DND-41 (cell line): ENCODE measurements at regions not wholly inside any gene's neighbourhood (a gene's known extent, or its start where the extent isn't known, plus 50 kb on each side); places are given as distances from the start of the nearest gene placed in this dataset.

Experiments
- ATAC-seq: fragments of 200-7000 bp; cut with Tn5 transposase; 3 replicates; pipeline ENCODE4 v1.9.1; 2021; ENCODE audit warnings: low read depth; ENCODE audit not compliant: insufficient read depth
- DNase-seq: peaks from one replicate; pipeline ENCODE4 v3.0.0-alpha.2; 2020
- H2AFZ ChIP-seq: 2 replicates; pipeline ENCODE4 v1.6.0; 2012; ENCODE audit warnings: low read depth, low read length
- H3K27ac ChIP-seq: 2 replicates; pipeline ENCODE4 v1.5.1; 2012; ENCODE audit warnings: low read length, inconsistent platforms
- H3K27me3 ChIP-seq: fragments of 200-600 bp; sonication (generic); 2 replicates; pipeline ENCODE4 v1.6.0; 2012; ENCODE audit warnings: low read length, mild to moderate bottlenecking, inconsistent platforms; ENCODE audit not compliant: insufficient read depth, poor library complexity
- H3K36me3 ChIP-seq: 2 replicates; pipeline ENCODE4 v1.5.1; 2012; ENCODE audit warnings: low read length, inconsistent platforms; ENCODE audit not compliant: insufficient read depth
- H3K4me1 ChIP-seq: 2 replicates; pipeline ENCODE4 v1.5.1; 2012; ENCODE audit warnings: mild to moderate bottlenecking, low read length; ENCODE audit not compliant: insufficient read depth
- H3K4me2 ChIP-seq: 2 replicates; pipeline ENCODE4 v1.6.0; 2012; ENCODE audit warnings: mild to moderate bottlenecking, moderate library complexity, low read length, inconsistent platforms; ENCODE audit not compliant: insufficient read depth
- H3K4me3 ChIP-seq, 2 experiments: fragments of 200-600 bp in 1 of 2; shearing (Covaris generic) in 1 of 2; 2 replicates each; pipeline ENCODE4 v1.5.1; 2012 to 2016; ENCODE audit warnings: inconsistent platforms in 2 of 2, low read length in 2 of 2, mild to moderate bottlenecking in 2 of 2, low read depth in 1 of 2, moderate library complexity in 1 of 2
- H3K79me2 ChIP-seq: 2 replicates; pipeline ENCODE4 v1.6.0; 2012; ENCODE audit warnings: low read length, inconsistent platforms; ENCODE audit not compliant: insufficient read depth
- H3K9ac ChIP-seq: 2 replicates; pipeline ENCODE4 v1.6.0; 2012; ENCODE audit warnings: low read depth, mild to moderate bottlenecking, inconsistent platforms, low read length, moderate library complexity
- H3K9me3 ChIP-seq: 2 replicates; pipeline ENCODE4 v1.5.1; 2012; ENCODE audit warnings: low read length, moderate library complexity, mild to moderate bottlenecking, inconsistent platforms; ENCODE audit not compliant: insufficient read depth, severe bottlenecking
- H4K20me1 ChIP-seq: 2 replicates; pipeline ENCODE4 v1.6.0; 2012; ENCODE audit warnings: low read length; ENCODE audit not compliant: insufficient read depth
- EZH2 ChIP-seq: IDR thresholded peaks from 3 replicates; pipeline ENCODE4 v1.6.1; 2012; ENCODE audit warnings: borderline replicate concordance, low read depth, mild to moderate bottlenecking, moderate library complexity, low read length, inconsistent platforms; ENCODE audit not compliant: severe bottlenecking
- TF ChIP-seq, protein P1 (sequence below): IDR thresholded peaks from 2 replicates; pipeline ENCODE4 v1.5.1; 2012; ENCODE audit warnings: borderline replicate concordance, low read length, moderate library complexity, mild to moderate bottlenecking; ENCODE audit not compliant: poor library complexity, severe bottlenecking; ENCODE audit errors: extremely low read depth

- no peak overlapping the region for H3K27ac ChIP-seq
- no peaks in the 10 kb centered on the region for H3K79me2 ChIP-seq
- no peaks in the 10 kb centered on the region for H3K4me1 ChIP-seq
- no peak overlapping the region for H2AFZ ChIP-seq
- no peaks in the 10 kb centered on the region for H4K20me1 ChIP-seq
- ATAC-seq = no peak
- H3K36me3 ChIP-seq = no peaks in the 10 kb centered on the region
- no peaks in the 10 kb centered on the region for H3K9me3 ChIP-seq
- TF ChIP-seq, protein P1, sequence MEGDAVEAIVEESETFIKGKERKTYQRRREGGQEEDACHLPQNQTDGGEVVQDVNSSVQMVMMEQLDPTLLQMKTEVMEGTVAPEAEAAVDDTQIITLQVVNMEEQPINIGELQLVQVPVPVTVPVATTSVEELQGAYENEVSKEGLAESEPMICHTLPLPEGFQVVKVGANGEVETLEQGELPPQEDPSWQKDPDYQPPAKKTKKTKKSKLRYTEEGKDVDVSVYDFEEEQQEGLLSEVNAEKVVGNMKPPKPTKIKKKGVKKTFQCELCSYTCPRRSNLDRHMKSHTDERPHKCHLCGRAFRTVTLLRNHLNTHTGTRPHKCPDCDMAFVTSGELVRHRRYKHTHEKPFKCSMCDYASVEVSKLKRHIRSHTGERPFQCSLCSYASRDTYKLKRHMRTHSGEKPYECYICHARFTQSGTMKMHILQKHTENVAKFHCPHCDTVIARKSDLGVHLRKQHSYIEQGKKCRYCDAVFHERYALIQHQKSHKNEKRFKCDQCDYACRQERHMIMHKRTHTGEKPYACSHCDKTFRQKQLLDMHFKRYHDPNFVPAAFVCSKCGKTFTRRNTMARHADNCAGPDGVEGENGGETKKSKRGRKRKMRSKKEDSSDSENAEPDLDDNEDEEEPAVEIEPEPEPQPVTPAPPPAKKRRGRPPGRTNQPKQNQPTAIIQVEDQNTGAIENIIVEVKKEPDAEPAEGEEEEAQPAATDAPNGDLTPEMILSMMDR = no peak
- no peak for TF ChIP-seq EZH2
- no peak for DNase-seq
- H3K27me3 ChIP-seq = no peaks in the 10 kb centered on the region
- no peak overlapping the region for H3K4me2 ChIP-seq
- no peak overlapping the region for H3K9ac ChIP-seq
- no peak overlapping the region for H3K4me3 ChIP-seq
These were observed 351.6 kb downstream of the MYCN start for GRCh38 chr2:16291731-16292550.

DNA sequence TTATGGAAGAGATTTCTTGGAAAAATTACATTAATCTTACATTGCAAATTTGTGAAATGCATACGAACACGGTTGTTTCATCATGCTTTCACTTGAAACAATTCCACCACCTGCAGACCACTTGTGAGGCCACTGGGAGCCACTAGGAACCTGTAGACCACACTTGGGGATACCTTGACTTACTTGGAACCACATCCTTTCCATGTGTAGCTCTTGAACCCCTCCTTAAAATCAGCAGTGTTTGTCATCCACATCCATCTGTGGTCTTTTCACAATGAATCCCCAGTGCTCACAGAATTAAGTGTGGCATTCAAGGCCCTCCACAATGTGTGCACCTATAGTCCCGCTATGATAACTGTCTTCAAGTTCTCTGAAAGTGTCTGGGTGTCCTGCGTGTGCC, 350.9 kb downstream of the MYCN start:
- Histone ChIP-seq H3K4me3 (no peak overlapping the region), H3K79me2 (no peaks in the 10 kb centered on the region), H4K20me1 (no peaks in the 10 kb centered on the region), H3K9ac (no peak overlapping the region), H3K27ac (no peak overlapping the region), H3K4me1 (no peaks in the 10 kb centered on the region), H3K4me2 (no peak overlapping the region), H2AFZ (no peak overlapping the region), H3K9me3 (no peaks in the 10 kb centered on the region), H3K27me3 (no peaks in the 10 kb centered on the region), H3K36me3 (no peaks in the 10 kb centered on the region)
- ATAC-seq = no peak
- TF ChIP-seq, protein P1 = no peak
- no peak for TF ChIP-seq EZH2
- no peak for DNase-seq

DNA sequence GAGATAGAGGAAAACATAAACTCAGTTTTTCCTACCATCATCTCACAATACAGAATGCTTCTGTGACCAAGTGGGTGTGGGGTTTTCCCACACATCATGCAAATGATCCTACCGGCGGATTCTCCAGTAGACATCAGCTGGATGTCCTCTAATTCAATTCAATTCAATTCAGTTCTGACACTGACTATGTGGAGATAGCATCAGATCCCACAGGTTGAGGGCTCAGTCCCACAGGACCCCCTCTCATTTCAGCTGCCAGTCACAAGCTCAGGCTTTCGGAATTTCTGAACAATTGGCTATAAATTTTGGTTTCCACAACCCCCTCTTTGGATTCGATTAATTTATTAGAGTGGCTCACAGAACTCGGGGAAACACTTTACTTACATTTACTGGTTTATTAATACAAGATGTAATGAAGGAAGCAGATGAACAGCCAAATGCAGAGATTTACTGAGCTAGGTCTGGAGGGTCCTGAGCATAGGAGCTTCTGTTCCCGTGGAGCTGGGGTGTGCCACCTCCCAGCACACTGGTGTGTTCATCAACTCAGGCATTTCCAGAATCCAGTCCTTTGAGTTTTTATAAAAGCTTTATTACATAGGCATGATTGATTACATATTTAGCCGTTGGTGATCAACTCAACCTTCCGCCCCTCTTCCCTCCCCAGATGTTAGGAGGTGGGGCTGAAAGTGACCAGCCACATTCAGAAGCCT, 350.1 kb downstream of the MYCN start:
- H2AFZ ChIP-seq = no peak overlapping the region
- TF ChIP-seq EZH2 = no peak
- TF ChIP-seq, protein P1 = no peak
- no peak for ATAC-seq
- H3K9ac ChIP-seq = no peak overlapping the region
- no peak overlapping the region for H3K27ac ChIP-seq
- no peaks in the 10 kb centered on the region for H3K4me1 ChIP-seq
- DNase-seq = no peak
- H3K9me3 ChIP-seq = no peaks in the 10 kb centered on the region
- no peak overlapping the region for H3K4me2 ChIP-seq
- no peaks in the 10 kb centered on the region for H3K79me2 ChIP-seq
- no peaks in the 10 kb centered on the region for H3K36me3 ChIP-seq
- H3K4me3 ChIP-seq = no peak overlapping the region
- no peaks in the 10 kb centered on the region for H3K27me3 ChIP-seq
- H4K20me1 ChIP-seq = no peaks in the 10 kb centered on the region
